CD4-positive, alpha-beta T cell treated with Interleukin-21 for 1 hour (primary cell): ENCODE measurements at regions not wholly inside any gene's neighbourhood (a gene's known extent, or its start where the extent isn't known, plus 50 kb on each side); places are given as distances from the start of the nearest gene placed in this dataset.

Source experiments
- DNase-seq: peaks from one replicate; pipeline ENCODE4 v3.0.0-alpha.2; 2020

DNA sequence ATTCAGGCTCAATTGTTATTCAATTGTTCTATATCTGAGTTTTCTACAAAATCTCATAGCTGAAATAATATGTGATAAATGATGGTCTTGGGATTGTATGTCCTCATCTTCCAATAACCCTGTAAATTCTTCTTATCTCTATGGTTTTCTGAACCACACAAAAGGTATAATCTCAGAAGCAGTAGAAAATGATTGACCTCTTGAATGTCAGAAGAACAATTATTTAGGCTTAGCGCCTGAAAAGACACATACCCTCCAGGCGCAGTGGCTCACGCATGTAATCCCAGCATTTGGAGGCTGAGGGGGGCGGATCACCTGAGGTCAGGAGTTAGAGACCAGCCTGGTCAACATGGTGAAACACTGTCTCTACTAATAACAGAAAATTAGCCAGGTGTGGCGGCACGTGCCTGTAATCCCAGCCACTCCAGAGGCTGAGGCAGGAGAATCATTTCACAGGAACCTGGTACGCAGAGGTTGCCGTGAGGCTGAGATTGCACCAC, 288.0 kb upstream of the TBC1D5 start:
- DNase-seq, result no peak

DNA sequence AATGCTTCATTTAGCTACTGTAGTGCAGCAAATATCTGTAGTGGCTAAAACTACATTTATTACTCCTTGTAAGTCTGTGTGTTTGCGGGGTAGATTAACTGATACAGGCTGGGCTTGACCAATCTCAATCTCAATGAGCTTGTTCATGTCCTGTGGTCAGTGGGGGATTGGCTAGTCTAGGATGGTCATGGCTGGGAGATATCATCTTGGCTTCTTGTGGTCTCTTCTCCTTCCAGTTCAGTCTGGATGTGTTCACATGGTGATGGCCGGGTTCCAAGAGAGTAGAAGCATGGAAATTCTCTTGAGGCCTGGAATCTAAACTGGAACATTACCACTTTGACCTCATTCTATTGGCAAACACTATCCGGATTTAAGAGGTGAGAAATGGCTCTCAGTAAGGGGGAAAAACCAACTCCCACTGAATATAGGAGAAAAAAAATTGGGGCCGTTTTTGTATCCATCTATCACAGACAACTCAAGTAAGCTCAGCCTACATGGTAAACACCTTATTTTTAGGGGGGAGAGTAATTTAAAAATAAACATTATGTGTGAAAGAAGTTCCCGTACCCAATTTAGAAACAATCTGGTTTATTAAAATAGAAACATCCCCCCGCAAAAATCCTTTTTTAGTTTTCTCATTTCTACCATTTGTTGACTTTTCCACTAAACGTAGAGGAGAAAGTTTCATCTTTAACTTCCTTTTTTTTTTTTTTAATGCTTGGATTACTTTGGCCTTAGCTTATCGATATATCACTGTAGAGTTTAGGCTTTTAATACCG, 284.9 kb upstream of the TBC1D5 start:
- DNase-seq, result no peak

DNA sequence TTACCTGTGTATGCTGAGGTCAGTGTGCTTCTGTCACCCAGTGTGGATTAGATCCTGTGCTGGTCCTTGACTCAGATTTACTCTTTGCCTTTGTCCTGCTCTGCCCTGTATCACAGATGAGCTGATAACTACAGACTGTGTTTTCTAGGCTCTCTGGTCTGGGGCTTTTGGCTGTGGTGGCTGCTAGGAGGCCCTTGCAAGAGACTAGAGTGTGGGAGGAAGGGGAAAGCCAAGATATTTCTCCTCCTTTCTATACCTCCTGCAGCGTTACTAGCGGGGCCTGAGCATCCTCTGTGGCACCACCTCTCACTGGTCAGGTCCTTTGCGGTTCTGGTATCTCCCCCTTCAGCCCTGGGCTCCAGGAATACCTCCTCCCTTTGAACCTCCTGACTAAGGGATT, 282.3 kb upstream of the TBC1D5 start:
- no peak for DNase-seq

DNA sequence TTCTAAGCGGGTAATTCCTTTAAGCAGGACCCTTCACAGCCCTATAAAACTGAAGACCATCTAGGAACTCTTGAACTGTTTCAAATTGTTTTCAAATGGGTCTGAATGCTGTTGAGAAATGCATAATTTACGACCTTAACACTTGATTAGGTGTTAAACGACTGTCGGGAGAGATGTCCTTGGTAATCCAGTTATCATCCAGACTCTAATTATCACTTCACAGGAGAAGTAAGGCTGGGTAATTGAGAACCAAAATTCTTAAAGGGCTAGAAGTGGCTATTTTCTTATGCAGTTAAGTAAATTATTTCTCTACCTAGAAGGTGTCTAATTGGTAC, 276.7 kb upstream of the TBC1D5 start:
- no peak for DNase-seq

DNA sequence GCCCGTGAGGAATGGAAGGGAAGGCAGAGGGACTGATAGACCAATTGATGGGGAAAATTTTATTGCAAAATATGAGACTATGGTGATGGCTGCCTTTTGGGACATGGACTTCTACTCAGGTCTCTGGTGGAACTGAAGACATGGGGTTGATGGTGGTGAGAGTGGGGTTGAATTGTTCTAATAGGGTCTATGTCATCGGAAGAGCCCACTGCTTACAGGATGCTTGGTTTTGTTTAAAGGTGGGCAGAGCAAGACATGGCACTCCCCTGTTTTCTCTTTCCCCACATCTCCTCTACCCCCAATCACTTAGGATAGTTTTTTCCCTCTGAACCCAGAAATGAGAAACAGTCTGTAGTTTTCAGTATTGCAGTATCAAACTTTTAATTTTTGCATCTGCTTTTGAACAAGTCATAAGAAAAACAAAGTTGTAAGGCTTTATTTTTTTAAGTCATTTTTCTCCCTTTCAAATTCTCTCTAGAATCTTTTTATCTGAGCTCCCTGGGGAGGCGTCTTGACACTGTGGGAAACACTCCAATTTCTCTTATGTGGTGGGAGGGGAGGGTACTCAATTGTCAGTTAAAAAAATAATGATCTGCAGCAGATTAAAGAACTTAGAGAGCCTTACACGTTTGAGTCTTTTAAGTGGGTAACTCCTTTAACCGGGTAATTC, 276.2 kb upstream of the TBC1D5 start:
- no peak for DNase-seq

DNA sequence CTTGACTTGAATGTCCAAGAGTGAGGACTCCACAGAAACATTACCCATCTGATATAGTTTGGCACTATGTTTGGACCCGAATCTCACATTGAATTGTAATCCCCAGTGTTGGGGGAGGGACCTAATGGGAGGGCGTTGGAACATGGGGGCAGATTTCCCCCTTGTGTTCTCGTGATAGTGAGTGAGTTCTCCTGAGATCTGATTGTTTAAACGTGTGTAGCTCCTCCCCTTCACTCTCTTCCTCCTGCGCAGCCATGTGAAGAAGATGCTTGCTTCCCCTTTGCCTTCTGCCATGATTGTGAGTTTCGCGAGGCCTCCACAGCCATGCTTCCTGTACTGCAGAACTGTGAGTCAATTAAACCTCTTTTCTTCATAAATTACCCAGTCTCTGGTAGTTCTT, 273.9 kb upstream of the TBC1D5 start:
- no peak for DNase-seq

DNA sequence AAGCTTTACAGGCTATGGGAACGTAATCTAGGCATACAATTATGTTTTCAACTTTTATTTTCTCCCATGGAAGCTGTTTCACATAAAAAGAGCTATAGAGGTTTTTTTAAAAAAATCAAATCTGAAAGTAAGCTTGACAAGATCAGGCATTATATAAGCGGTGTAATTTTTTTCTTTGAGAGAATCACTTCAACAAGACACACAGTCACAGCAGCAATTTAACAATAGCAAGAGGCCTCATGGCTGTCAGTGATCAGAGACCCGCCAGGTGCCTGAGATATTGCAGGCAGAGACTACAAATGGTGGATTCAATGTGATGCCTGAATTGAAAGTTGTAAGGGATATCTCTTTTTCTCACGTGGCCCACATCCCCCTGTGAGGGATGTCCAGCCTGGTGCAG, 270.5 kb upstream of the TBC1D5 start:
- DNase-seq, result no peak

DNA sequence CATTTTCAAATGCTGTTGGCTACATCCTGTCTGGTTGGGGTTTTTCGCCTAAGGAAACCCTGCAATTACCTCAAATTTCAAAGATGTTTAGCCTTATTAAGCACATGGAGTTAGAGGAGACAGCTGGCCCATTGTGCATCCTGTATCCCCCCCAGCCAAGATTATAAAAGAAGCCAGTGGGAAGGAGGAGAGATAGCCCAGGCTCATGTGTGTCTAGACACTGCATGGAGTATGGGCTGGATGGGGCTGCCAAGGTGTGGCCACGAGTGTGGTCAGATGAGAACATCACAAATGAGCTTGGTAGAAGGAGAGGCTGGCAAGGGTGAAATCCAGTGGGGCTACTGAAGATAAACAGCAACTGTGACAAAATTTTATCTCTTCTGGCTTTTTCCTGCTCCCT, 270.0 kb upstream of the TBC1D5 start:
- no peak for DNase-seq

DNA sequence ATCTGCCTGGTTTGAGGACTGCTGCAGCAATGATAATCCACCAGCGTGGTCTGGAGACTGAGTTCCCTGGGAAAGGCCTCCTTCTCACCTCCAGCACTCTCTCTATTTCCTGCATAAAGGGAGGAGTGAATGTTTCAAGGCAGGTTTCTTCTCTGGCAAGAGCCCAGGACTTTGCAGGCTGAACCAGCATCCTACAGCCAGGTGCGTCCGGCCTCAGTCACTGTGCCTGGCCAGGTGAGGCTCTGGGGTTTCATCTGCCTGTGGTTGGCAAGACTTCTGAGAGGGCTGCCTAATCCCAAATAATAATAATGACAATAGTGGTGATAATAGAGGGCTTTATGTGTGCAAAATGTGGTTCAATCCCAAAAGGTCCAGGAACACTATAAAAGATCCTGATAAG, 269.0 kb upstream of the TBC1D5 start:
- DNase-seq, result no peak

DNA sequence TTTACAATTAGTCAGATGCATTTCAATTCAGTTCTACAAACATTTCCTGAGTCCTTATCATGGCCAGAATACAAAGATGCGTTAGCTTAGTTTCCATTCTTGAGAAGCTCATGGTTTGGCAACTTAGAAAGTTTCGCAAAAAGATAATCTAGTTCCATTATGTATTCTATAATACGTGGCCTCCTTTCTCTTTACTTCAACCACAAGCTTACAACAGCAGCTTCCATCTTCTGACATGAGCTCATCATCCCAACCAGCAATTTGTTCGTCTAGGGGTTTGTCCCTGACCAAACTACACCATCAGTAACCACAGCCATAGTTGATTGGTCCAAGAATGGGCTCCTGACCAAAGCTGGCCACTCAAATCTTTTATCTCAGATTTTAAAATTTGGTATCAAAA, 267.6 kb upstream of the TBC1D5 start:
- DNase-seq, result no peak

DNA sequence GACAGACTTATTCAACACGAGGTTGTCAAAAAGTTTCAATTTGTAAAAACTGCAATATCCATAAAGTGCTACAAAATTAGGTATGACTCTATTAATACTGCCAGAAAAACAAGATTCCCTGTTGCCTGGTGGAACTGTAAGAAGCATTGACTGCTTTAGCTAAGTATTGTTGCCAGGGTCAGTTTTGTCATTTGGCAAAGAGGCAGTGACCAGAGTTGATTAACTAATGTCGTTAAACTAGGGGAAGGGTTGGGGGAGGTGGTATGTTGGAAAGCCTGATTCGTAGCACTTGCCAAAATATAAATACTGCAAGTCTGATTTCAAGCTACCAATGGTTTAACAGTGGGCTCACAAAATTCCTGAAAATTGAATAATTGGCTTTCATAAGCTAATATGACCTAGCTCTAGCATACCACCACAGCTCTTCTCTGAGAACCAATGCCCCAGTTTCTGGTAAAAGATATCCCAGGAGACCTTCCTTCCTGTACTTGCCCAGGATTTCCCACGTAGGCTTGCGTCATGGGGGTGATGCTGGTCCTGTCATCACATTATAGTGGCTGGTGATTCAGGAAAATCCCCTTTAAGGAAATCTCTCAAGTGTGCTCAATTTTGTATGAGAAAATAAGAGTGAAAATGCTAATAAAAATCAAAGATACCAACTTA, 266.4 kb upstream of the TBC1D5 start:
- no peak for DNase-seq

DNA sequence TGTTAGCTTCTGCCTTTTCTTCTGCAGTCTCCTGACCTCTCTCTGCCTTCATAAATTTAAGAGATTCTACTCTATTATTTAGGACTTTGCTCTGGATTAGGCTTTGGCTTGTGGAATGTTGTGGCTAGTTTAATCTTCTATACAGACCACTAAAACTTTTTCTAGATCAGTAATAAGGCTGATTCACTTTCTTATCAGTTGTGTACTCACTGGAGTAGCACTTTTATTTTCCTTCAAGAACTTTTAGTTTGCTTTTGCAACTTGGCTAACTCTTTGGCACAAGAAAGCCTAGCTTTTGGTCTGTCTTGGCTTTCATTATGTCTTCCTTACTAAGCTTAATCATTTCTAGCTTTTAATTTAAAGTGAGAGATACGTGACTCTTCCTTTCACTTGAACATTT, 265.5 kb upstream of the TBC1D5 start:
- no peak for DNase-seq

DNA sequence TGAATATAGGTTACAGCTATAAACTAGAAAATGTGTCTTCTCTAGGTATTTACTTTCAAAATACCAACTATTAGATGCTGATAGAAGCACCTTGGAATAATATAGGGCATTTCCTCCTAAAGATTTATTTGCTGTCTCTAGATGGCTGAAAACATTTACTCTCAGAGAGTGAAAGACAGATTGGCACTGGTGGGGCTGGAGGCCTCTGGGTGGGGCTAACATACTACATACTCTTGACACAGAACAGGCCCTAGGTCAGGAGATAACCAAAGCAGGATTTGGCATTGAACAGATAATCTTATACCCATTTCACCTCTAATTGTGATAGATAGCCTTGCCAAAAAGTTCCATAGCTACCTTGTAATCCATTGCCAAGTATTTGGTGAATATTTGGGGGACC, 253.3 kb upstream of the TBC1D5 start:
- no peak for DNase-seq

DNA sequence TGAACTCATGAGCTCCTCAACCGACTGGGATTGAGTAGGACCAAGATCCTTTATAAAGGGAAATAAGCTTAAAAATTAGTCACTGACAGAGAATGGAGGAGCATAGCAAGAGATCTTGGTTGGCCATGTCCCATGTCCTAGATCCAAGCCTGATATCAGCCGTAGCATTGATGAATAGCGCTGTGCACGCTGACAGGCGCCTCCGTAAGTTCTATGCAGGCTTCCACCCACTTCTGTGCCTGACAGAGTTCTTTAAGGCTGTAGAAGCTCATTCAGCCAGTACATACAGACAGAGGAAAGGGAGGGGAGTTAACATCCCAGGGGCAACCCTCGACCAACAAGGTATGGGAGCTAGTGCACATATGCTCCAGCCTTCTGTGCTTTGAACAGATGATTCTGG, 251.7 kb upstream of the TBC1D5 start:
- DNase-seq, result no peak

DNA sequence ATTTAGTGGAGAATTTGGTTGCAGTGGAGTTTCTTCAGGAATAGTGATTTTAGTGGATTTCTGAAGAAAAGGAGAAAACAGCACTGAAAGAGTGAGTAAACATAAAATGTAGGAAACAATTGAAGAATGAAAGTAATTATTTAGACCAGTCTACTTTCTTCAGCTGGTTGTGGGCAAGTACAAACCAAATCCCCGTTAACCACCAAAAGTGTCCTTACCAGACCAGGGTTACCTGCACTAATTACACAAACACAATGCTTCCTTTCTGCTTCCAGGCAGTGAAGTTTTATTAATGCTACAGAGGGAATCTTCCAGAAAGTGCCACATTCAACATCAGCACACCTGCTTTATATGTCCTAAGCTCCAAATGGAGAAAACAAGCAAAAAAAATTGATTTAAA, 248.0 kb upstream of the TBC1D5 start:
- DNase-seq, result no peak

DNA sequence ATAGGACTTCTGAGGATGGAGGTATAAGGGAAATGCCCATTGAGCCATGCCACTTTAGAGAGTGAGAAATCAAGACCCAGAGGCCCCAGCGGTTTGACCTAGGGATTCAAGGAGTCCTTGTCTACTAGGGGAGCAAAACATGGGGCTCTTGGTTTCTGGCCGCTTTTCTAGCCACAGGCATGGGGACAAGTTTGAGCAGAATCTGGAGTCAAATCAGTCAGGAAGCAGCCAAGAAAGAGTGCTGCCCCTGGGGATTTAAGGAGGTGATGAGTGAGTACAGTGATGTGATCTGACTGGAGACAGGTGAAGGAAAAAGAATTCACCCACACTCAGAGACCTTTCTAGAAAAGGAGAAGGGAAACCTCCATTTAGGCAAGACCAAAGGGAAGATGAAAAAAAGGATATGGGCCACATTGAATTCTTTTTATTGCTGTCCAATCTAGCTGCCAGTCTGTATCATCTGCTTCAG, 244.0 kb upstream of the TBC1D5 start:
- DNase-seq, result no peak

DNA sequence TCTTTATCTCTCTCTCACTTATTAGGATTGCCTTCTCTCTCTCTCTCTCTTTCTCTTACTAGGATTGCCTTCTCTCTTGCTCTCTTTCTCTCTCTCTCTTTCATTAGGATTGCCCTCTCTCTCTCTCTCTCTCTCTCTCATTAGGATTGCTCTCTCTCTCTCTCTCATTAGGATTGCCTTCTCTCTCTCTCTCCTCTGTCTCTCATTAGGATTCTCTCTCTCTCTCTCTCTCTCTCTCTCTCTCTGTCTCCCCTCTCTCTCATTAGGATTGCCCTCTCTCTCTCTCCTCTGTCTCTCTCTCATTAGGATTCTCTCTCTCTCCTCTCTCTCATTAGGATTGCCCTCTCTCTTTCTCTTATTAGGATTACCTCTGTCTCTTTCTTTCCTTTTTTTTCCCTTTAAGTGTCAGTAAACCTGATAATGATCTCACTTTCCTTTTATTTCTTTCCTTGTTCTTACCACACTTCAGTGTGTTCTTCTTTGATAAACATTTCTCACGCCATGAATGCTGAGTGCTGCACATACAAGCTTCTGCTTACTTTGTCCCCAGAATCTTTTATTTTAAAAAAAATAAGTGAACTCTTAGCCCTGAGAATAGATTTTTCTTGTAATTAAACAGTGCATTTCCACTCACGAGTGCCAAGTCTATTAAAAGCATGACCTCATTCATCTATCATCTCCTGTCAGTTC, 243.4 kb upstream of the TBC1D5 start:
- DNase-seq, result no peak

DNA sequence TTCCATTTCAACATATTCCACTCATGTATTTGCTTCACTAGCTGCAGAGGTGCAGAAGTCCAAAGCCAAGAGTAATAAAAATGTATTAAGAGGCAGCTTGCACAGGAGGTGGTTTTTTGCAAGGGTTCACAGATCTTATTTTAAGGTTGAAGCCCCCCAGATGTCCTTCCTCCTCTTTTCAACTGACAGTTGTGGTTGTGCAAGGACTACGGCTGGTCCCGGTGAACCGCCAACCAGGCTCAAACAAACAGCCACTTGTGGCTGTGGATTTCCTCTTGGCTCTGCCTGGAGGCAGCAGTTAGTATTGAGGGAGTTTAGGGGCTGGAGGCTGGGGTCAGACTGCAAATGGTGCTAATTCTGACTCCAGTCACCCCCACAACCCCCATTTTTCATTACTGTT, 240.7 kb upstream of the TBC1D5 start:
- no peak for DNase-seq

DNA sequence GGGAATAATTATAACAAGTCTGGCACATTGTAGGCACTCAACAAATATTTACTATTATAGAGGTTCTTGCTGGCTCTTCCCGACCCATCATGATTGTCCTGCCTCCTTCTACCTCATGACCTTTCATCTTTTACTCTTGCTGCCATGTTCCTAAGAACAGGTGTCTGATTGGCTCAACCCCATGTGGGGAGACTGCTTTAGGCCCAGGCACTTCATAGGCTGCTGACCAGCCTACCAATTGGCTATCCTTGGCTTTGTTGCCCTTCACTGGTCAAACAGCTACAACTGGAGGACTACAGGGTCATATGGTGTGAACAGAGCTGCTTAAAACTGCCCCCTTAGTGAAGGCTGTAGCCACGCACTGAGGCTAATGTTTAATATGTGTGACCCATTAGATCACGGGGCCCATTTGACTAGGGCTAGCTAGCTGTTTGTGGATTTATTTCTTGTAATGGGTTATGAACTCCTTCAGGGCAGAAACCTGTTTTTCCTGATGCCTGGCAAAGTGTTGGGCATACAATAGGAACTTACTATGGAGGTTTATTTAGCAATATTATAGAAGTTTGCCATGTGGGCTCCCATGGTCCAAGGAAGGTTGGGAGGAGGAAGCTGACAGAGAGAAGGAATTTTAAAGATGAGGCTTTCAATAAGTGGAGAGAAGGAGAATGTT, 239.9 kb upstream of the TBC1D5 start:
- DNase-seq, result no peak

DNA sequence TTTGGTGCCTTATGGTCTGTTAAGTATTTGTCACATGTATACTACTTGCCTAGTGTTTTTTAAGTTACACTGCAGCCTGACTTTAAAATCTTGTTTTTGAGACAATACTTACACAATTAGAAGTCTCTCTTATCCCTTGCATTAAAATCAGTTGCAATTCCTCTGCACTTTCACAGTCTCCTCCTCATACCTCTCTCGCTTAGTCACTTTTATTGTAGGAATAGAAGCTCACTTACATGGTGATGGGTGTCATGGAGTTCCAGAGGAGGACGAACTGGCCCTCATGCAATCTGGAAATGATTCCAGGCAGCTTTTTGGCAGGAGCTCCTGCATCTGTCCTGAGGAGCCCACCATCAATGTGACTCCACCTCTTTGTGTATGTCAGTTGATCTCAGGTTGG, 238.4 kb upstream of the TBC1D5 start:
- DNase-seq, result no peak

DNA sequence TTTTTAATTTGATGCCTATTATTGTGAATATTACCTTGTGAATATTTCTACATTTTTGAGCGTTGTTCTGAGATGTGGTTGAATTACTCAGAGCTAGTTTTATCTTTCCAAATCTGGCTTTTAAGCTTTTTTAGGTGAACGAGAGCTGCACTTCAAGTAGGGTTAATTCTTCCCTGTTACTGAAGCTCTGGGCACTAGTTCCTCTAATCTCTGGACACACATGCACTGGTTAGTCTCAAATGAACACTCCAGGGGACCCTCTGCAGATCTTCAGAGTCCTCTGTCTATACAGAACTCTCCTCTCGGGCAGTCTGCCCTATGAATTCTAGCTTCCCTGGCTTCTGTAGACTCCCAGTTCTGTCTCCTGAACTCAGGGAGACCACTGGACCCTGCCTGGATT, 237.5 kb upstream of the TBC1D5 start:
- DNase-seq, result no peak

DNA sequence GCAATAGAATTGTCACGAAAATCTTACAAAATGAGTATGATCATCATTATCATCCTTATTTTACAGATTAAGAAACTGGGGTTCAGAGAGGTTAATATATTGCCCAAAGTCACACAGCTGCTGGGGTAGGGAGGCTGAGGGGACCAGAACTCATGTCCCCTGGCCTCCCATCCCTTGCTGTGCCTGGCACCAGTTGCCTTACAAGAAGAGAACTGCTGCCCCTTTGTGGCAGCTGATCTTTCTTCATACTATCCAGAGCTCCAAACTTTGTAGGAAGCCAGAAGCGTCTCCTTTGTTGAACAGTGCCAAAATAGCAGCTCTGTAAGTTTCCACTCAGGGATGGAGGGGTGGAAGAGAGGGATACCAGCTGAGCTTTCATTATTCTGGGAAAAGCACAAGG, 236.8 kb upstream of the TBC1D5 start:
- DNase-seq, result no peak
